HL-60 (cell line): ENCODE measurements at regions not wholly inside any gene's neighbourhood (a gene's known extent, or its start where the extent isn't known, plus 50 kb on each side); places are given as distances from the start of the nearest gene placed in this dataset.
"Not testable (repeated sequence)": the region's sequence is repeated elsewhere in the genome, so short reads cannot be mapped to it uniquely, and the experiment has no call there.

Experiments used
- CTCF ChIP-seq: IDR thresholded peaks from one replicate; pipeline ENCODE4 v1.5.1; 2011; ENCODE audit warnings: low read length, control low read depth, inconsistent platforms; ENCODE audit not compliant: insufficient read depth
- GABPA ChIP-seq: IDR thresholded peaks from 2 replicates; pipeline ENCODE4 v1.6.1; 2012; ENCODE audit warnings: low read depth
- POLR2AphosphoS5 ChIP-seq: IDR thresholded peaks from 2 replicates; pipeline ENCODE4 v1.6.1; 2012; ENCODE audit warnings: low read depth
- REST ChIP-seq: IDR thresholded peaks from 2 replicates; pipeline ENCODE4 v1.6.1; 2012; ENCODE audit warnings: low read depth; ENCODE audit not compliant: insufficient replicate concordance

- TF ChIP-seq CTCF, POLR2AphosphoS5, REST, GABPA: not testable (repeated sequence)
Measured at GRCh38 chr10:71108042-71108441, 104.3 kb upstream of the UNC5B start.
